Tibial nerve (tissue), 4 donors: ENCODE measurements at regions not wholly inside any gene's neighbourhood (a gene's known extent, or its start where the extent isn't known, plus 50 kb on each side); places are given as distances from the start of the nearest gene placed in this dataset.

Experiments used
- EP300 ChIP-seq, 2 donors: sonication (generic); formaldehyde crosslinking; IDR thresholded peaks; one replicate each; pipeline ENCODE4 v1.6.1; 2017; ENCODE audit warnings: antibody characterized with exemption in 2 of 2, mild to moderate bottlenecking in 1 of 2
- POLR2A ChIP-seq, 2 donors: fragments of 450-650 bp; IDR thresholded peaks; one replicate each; pipeline ENCODE4 v1.6.1; 2017; ENCODE audit warnings: antibody characterized with exemption in 2 of 2, mild to moderate bottlenecking in 2 of 2, moderate library complexity in 2 of 2
- TF ChIP-seq, protein P1 (sequence below), 5 experiments: fragments of 200-600 bp in 3 of 5; fragments of 450-650 bp in 2 of 5; sonication (generic) in 3 of 5; IDR thresholded peaks; one replicate each; pipeline ENCODE4 v1.5.1; 2016 to 2019; ENCODE audit warnings: antibody characterized with exemption in 5 of 5, mild to moderate bottlenecking in 3 of 5, moderate library complexity in 2 of 5

DNA sequence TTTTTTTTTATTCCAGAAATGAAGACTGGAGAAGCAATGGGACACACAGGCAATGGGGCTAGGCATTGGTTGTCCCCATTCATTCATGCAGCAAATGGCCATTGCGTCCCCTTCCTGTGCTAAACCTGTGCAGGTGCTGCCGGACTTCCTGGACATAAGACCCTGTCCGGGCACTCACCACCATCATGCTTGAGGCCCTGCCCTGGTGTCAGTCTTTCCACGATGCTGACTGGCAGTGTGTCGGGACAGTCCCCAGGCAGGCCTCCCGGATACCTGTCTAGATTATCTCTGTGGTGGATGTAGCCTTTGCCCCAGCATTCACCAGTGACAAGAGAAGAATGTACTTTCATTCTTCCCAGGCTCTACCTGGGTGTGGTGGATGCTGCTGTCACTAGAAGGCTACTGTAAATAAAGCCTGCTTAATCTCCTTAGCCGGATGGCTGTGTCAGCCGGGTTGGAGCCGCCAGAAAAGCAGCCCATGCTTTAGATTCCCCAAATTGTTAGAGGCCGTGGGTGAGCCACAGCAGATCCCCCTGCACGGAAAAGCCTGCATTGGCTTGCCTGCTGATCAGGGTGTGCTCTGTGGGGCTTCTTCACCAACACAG is 94.5 kb upstream of the PARP11 start:
- TF ChIP-seq, protein P1, sequence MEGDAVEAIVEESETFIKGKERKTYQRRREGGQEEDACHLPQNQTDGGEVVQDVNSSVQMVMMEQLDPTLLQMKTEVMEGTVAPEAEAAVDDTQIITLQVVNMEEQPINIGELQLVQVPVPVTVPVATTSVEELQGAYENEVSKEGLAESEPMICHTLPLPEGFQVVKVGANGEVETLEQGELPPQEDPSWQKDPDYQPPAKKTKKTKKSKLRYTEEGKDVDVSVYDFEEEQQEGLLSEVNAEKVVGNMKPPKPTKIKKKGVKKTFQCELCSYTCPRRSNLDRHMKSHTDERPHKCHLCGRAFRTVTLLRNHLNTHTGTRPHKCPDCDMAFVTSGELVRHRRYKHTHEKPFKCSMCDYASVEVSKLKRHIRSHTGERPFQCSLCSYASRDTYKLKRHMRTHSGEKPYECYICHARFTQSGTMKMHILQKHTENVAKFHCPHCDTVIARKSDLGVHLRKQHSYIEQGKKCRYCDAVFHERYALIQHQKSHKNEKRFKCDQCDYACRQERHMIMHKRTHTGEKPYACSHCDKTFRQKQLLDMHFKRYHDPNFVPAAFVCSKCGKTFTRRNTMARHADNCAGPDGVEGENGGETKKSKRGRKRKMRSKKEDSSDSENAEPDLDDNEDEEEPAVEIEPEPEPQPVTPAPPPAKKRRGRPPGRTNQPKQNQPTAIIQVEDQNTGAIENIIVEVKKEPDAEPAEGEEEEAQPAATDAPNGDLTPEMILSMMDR (IDR thresholded peaks at IDR 0.05): no peak
- TF ChIP-seq EP300 (IDR thresholded peaks at IDR 0.05) (no peak), POLR2A (IDR thresholded peaks at IDR 0.05) (no peak)
